HG03060 (cell line): ENCODE measurements at regions not wholly inside any gene's neighbourhood (a gene's known extent, or its start where the extent isn't known, plus 50 kb on each side); places are given as distances from the start of the nearest gene placed in this dataset.

ENCODE experiments used
- ATAC-seq: cut with Tn5 transposase; IDR thresholded peaks from one replicate; pipeline ENCODE4 v1.9.1; 2021; ENCODE audit warnings: low read depth, moderate number of reproducible peaks; ENCODE audit not compliant: unreplicated experiment

- ATAC-seq, result no peak
Observed at GRCh38 chr18:70387027-70387426, 98.2 kb downstream of the SOCS6 start.

GRCh38 chr18:70386582-70386981 is 97.7 kb downstream of the SOCS6 start:
- ATAC-seq, result no peak

- no peak for ATAC-seq
Observed at GRCh38 chr18:70385474-70385873, 96.6 kb downstream of the SOCS6 start.

- no peak for ATAC-seq
Observed at GRCh38 chr18:70384181-70384790, 95.4 kb downstream of the SOCS6 start.

DNA sequence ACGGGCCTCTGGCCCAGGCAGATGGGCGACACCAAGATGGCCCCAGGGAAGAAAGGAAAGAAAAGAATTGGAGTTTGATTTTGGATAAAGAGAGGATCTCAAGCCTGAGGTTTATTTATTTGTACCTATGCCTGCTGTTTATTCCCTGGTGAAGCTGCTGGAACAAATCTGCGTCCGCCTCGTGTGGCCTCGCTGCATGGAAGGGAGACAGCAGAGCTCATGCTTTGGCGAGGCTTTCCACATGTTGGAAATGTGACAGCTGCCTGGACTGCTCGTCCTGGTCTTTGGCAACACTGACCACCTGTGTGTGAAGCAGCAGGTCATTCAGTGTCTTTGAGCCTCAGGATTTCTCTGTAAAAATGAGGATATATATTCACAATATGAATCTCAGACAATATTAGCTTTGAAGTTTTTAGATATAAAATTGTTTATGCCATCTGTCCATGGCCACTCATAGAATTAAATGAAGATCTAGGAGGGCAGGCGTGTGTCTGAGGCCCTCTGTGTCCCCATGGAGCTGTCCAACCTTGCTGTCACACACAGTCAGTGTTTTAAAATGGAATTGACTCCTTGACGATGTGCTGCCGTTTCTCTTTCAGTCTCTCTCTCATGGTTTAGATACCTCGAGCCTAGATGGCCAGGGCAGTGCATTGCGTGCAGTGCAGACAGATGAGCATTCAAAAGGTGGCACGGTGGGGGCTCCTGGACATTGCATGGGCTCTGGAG is 94.3 kb downstream of the SOCS6 start:
- no peak for ATAC-seq

DNA sequence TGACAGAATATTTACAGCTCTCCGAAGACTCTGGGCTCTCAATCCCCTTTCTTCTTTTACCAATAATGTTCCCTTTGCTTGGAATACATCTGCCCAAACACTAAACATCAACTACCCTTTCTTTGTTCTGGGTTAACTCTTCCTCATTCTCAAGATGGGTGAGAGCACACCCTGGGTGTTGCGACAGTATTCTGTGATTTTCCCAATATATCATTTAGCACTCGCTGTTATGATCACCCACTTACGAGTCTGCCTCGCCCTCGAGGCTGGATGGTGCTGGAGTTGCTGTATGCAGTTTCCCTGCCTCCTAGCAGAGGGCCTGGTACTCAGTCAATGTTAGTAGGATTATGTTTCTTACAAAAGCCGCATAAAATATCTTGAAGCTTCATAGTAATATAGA is 93.2 kb downstream of the SOCS6 start:
- ATAC-seq, result no peak

DNA sequence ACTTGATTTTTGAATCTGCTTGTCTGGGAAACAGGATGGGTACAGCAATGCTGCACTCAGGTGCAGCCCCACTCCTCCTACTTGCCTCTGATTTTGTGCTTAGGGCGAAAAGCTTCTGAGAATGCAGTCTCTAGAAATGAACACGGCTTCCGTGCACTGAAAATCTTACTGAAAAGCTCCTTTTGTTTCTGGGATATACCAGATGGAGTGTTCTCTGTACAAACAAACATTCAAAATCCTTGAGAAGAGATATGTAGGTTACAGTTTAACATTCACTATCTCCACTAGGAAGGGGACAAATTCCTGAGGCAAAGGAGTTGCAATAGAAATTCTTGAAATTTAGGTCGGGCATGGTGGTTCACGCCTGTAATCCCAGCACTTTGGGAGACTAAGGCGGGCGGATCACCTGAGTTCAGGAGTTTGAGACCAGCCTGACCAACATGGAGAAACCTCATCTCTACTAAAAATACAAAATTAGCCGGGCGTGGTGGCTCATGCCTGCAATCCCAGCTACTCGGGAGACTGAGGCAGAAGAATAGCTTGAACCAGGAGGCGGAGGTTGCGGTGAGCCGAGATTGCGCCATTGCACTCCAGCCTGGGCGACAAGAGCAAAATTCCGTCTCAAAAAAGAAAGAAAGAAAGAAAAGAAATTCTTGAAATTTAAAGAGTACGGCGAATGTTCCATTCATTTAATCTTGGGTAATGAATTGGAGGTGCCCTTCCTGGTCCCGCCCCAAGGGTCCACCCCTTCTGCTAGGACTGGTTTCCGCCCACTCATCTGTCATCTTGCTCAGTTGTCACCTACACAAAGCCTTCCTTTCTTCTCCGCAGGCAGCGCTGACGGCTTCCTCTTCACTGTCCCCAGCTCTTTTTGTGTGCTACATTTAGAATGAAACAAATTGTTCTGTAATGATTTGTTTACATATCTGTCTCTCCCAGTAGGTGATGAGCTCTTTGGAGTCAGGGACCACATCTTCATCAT is 92.4 kb downstream of the SOCS6 start:
- no peak for ATAC-seq
